Choroid plexus epithelial cell (primary cell): ENCODE measurements at regions not wholly inside any gene's neighbourhood (a gene's known extent, or its start where the extent isn't known, plus 50 kb on each side); places are given as distances from the start of the nearest gene placed in this dataset.

ENCODE experiments used
- DNase-seq: peaks from one replicate; pipeline ENCODE4 v3.0.0-alpha.2; 2010; ENCODE audit warnings: low read depth
- H3K4me3 ChIP-seq: 2 replicates; pipeline ENCODE4 v1.5.1; 2011; ENCODE audit warnings: low read depth, mild to moderate bottlenecking, control low read depth, low read length, moderate library complexity
- TF ChIP-seq, protein P1 (sequence below): conservative IDR thresholded peaks from 2 replicates; pipeline ENCODE4 v1.5.1; 2011; ENCODE audit warnings: low read depth, mild to moderate bottlenecking, control low read depth, inconsistent platforms, low read length, moderate library complexity

- TF ChIP-seq, protein P1, sequence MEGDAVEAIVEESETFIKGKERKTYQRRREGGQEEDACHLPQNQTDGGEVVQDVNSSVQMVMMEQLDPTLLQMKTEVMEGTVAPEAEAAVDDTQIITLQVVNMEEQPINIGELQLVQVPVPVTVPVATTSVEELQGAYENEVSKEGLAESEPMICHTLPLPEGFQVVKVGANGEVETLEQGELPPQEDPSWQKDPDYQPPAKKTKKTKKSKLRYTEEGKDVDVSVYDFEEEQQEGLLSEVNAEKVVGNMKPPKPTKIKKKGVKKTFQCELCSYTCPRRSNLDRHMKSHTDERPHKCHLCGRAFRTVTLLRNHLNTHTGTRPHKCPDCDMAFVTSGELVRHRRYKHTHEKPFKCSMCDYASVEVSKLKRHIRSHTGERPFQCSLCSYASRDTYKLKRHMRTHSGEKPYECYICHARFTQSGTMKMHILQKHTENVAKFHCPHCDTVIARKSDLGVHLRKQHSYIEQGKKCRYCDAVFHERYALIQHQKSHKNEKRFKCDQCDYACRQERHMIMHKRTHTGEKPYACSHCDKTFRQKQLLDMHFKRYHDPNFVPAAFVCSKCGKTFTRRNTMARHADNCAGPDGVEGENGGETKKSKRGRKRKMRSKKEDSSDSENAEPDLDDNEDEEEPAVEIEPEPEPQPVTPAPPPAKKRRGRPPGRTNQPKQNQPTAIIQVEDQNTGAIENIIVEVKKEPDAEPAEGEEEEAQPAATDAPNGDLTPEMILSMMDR: no peak
- no peak for DNase-seq
These were observed 203.8 kb upstream of the SLITRK6 start for GRCh38 chr13:86003029-86003428.

GRCh38 chr13:86000546-86000945, 201.3 kb upstream of the SLITRK6 start:
- H3K4me3 ChIP-seq: no peak overlapping the region
- DNase-seq: no peak
- TF ChIP-seq, protein P1: no peak

More at GRCh38 chr13:86003029-86003428, 203.8 kb upstream of the SLITRK6 start:
- H3K4me3 ChIP-seq: no peak overlapping the region

DNA sequence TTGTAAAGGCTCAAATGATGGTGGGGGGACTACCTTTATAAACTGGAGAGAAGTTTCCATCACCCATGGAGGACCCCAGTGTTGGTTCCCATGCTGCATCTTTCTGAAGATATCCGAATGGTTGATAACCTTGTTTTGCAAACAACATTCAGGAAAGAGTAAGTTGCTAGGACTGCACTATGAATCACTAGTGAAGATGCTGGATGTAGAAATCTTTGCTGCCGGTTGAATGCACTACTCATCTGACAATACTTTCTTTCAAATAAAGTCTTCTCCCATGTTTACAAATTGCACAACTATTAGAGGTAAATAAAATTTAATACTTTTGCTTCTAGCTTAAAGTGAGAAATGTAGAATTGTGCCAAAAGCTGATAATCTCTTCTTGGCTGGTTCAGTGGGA, 198.4 kb upstream of the SLITRK6 start:
- peak; percentile 59 for DNase-seq
- no peak overlapping the region for H3K4me3 ChIP-seq
- TF ChIP-seq, protein P1: no peak

- H3K4me3 ChIP-seq: no peak overlapping the region
- TF ChIP-seq, protein P1: no peak
These were observed 196.7 kb upstream of the SLITRK6 start for GRCh38 chr13:85995788-85996418.

DNA sequence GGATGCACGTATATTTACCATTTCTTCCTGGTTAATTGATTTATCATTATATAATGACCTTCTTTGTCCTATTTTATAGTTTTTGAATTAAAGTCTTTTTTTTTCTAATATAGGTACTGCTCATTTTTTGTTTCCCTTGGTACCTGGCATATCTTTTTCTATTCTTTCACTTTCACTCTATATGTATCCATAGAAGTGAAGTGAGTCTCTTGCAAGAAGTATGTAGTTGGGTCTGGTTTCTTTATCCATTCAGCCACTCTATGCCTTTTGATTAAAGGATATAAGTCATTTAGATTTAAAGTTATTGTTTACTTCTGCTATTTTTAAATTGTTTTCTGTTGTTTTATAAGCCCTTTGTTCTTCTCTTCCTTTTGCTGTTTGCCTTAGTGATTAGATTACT, 194.3 kb upstream of the SLITRK6 start:
- TF ChIP-seq, protein P1: no peak
- no peak for DNase-seq
- no peak overlapping the region for H3K4me3 ChIP-seq

More at GRCh38 chr13:85995788-85996418, 196.7 kb upstream of the SLITRK6 start:
- DNase-seq: no peak

- TF ChIP-seq, protein P1: no peak
- DNase-seq: no peak
- no peak overlapping the region for H3K4me3 ChIP-seq
These were observed 191.2 kb upstream of the SLITRK6 start for GRCh38 chr13:85990397-85990796.

- TF ChIP-seq, protein P1: no peak
- DNase-seq: peak; percentile 86
- no peak overlapping the region for H3K4me3 ChIP-seq
These were observed 186.6 kb upstream of the SLITRK6 start for GRCh38 chr13:85985797-85986196.
